Spleen (tissue), 11 donors: ENCODE measurements at regions not wholly inside any gene's neighbourhood (a gene's known extent, or its start where the extent isn't known, plus 50 kb on each side); places are given as distances from the start of the nearest gene placed in this dataset.

ENCODE experiments used
- DNase-seq: peaks from one replicate; pipeline ENCODE4 v3.0.0-alpha.2; 2020
- H3K27ac ChIP-seq, 8 donors: fragments of 200-600 bp; sonication (generic) in 7 of 8; 1 replicate in 4 of 8; 2 replicates in 4 of 8; pipeline versions ENCODE4 v1.5.0 to v1.8.0; 2016 to 2021; ENCODE audit warnings: inconsistent platforms in 4 of 8, mild to moderate bottlenecking in 4 of 8, moderate library complexity in 1 of 8
- H3K27me3 ChIP-seq, 7 donors: fragments of 200-600 bp; sonication (generic) in 6 of 7; replicated peaks in 1 of 7; 1 replicate in 4 of 7; 2 replicates in 3 of 7; pipeline versions ENCODE4 v1.5.0 to v1.8.0; 2016 to 2021; ENCODE audit warnings: inconsistent platforms in 3 of 7, mild to moderate bottlenecking in 1 of 7
- H3K36me3 ChIP-seq, 6 donors: fragments of 200-600 bp; sonication (generic) in 5 of 6; 1 replicate in 4 of 6; 2 replicates in 2 of 6; pipeline versions ENCODE4 v1.5.0 to v1.8.0; 2016 to 2021; ENCODE audit warnings: inconsistent platforms in 2 of 6
- H3K4me1 ChIP-seq, 6 donors: fragments of 200-600 bp; sonication (generic) in 5 of 6; 1 replicate in 3 of 6; 2 replicates in 3 of 6; pipeline versions ENCODE4 v1.5.0 to v1.8.0; 2016 to 2021; ENCODE audit warnings: inconsistent platforms in 3 of 6
- H3K4me3 ChIP-seq, 8 donors: fragments of 200-600 bp; sonication (generic) in 7 of 8; 1 replicate in 4 of 8; 2 replicates in 4 of 8; pipeline versions ENCODE4 v1.5.0 to v1.8.0; 2016 to 2021; ENCODE audit warnings: inconsistent platforms in 4 of 8, mild to moderate bottlenecking in 4 of 8, moderate library complexity in 2 of 8
- H3K9me3 ChIP-seq, 8 donors: fragments of 200-600 bp; sonication (generic) in 7 of 8; 1 replicate in 4 of 8; 2 replicates in 4 of 8; pipeline versions ENCODE4 v1.5.0 to v1.8.0; 2016 to 2021; ENCODE audit warnings: inconsistent platforms in 4 of 8
- CTCF ChIP-seq, 11 experiments: fragments of 200-600 bp in 7 of 11; fragments of 450-650 bp in 4 of 11; sonication (generic) in 4 of 11; IDR thresholded peaks in 8 of 11; conservative IDR thresholded peaks in 3 of 11; 1 replicate in 7 of 11; 2 replicates in 4 of 11; pipeline versions ENCODE4 v1.4.0 to v1.8.0; 2016 to 2021; ENCODE audit warnings: antibody characterized with exemption in 11 of 11, inconsistent platforms in 4 of 11, mild to moderate bottlenecking in 1 of 11
- POLR2A ChIP-seq, 3 donors: fragments of 450-650 bp; IDR thresholded peaks; one replicate each; pipeline ENCODE4 v1.5.1; 2017; ENCODE audit warnings: antibody characterized with exemption in 3 of 3, mild to moderate bottlenecking in 1 of 3
- POLR2AphosphoS5 ChIP-seq, 3 donors: sonication (generic); formaldehyde crosslinking; IDR thresholded peaks; one replicate each; pipeline ENCODE4 v1.5.1; 2017; ENCODE audit warnings: antibody characterized with exemption in 3 of 3
- WGBS, 5 donors: extraction: QIAGEN DNeasy Blood & Tissue Kit in 3 of 5; methylation state at CpG; one replicate each; pipeline versions ENCODE4 v1.1.5 to v1.1.7; 2013 to 2018; 5-methylcytosine and 5-hydroxymethylcytosine counted together
- intact Hi-C: fragments of 100-400 bp; cut with DNase I; formaldehyde crosslinking; loops from one replicate; pipeline ENCODE4 v1.15.0; 2023; ENCODE audit warnings: low total_unique reads
- donor health status: healthy with polysubstance abuse.
- donor health status: DM: no; HTN: no; CAD: no; lungs with moderate emphysema.
- donor health status: DM: no; HTN: no; CAD: no.
- donor health status: Bipolar disorder and iron deficiency.
- donor health status: healthy.
- donor health status: DM: no; HTN: no; CAD: no.
- donor health status: DM: yes; HTN: yes; CAD: no.

- no peak for DNase-seq
- Histone ChIP-seq H3K27me3 (peaks cover 0 to 19% (median 0%) of the 10 kb centered on the region in 7 donors), H3K9me3 (no peaks in the 10 kb centered on the region), H3K27ac (no peak overlapping the region), H3K36me3 (no peaks in the 10 kb centered on the region), H3K4me1 (no peaks in the 10 kb centered on the region), H3K4me3 (no peak overlapping the region)
- WGBS, 5 donors: 70 to 93% (median 84%) methylated on average over 1 of the region's 1 CpG
- TF ChIP-seq POLR2A (IDR thresholded peaks at IDR 0.05) (no peak), CTCF (IDR thresholded peaks at IDR 0.05 in 8 of 11, conservative IDR thresholded peaks at IDR 0.05 in 3 of 11) (no peak), POLR2AphosphoS5 (IDR thresholded peaks at IDR 0.05) (no peak)
- intact Hi-C loops: no loop called here
These were observed 94.8 kb upstream of the TENM4 start for GRCh38 chr11:79535606-79536005.

DNA sequence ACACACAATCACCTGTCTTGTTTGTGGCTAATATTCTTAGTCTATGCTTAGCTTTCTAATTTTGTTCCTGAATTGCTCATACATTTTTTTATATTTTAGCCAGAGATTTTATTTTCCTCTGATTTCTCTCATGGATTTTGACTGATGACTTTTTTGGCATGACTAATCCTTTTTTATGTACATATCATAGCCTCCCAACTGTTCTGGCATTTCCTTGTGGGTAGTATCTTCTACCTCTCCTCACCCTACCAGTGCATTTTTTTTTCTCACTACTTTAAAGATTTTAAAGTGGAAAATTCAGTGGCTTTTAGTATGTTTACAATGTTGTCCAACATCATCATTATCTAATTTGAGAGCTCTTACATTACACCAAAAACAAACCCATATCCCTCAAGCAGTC, 84.4 kb upstream of the TENM4 start:
- H3K4me1 ChIP-seq: no peaks in the 10 kb centered on the region
- H3K27me3 ChIP-seq: peaks cover 0 to 5% (median 0%) of the 10 kb centered on the region in 7 donors
- TF ChIP-seq POLR2A (IDR thresholded peaks at IDR 0.05) (no peak), CTCF (IDR thresholded peaks at IDR 0.05 in 8 of 11, conservative IDR thresholded peaks at IDR 0.05 in 3 of 11) (no peak), POLR2AphosphoS5 (IDR thresholded peaks at IDR 0.05) (no peak)
- no peaks in the 10 kb centered on the region for H3K36me3 ChIP-seq
- H3K4me3 ChIP-seq: no peak overlapping the region
- H3K27ac ChIP-seq: no peak overlapping the region
- no peaks in the 10 kb centered on the region for H3K9me3 ChIP-seq
- no peak for DNase-seq
- intact Hi-C loops: no loop called here

GRCh38 chr11:79522626-79523025, 81.8 kb upstream of the TENM4 start:
- no peak for DNase-seq
- TF ChIP-seq POLR2A (IDR thresholded peaks at IDR 0.05) (no peak), CTCF (IDR thresholded peaks at IDR 0.05 in 8 of 11, conservative IDR thresholded peaks at IDR 0.05 in 3 of 11) (no peak), POLR2AphosphoS5 (IDR thresholded peaks at IDR 0.05) (no peak)
- intact Hi-C loops: no loop called here
- Histone ChIP-seq H3K27me3 (no peaks in the 10 kb centered on the region), H3K36me3 (no peaks in the 10 kb centered on the region), H3K27ac (no peak overlapping the region), H3K9me3 (no peaks in the 10 kb centered on the region), H3K4me3 (no peak overlapping the region), H3K4me1 (no peaks in the 10 kb centered on the region)
- 77 to 95% (median 82%) methylated on average over 1 of the region's 1 CpG for WGBS, 5 donors

DNA sequence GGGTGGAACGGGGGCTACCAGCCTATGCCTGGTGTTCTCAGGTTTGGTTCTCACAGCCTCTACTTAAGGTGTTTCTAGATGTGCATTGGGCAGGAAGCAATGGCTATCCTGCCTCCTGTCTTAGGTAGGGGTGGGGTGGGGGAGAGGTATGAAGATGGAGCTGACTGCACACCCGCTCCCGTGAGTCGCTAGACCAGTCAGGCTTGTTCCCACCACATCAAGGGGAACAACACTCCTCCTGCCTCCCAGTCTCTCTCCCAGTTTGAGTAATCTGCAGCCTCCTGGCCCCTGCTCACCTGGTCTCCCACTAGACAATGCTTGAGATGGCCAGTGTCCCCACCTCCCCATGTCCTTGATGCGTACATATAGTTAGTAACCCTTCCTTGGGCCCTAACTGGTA, 79.3 kb upstream of the TENM4 start:
- H3K27me3 ChIP-seq: peaks cover 0 to 10% (median 0%) of the 10 kb centered on the region in 7 donors
- H3K27ac ChIP-seq: no peak overlapping the region
- DNase-seq: no peak
- H3K4me1 ChIP-seq: no peaks in the 10 kb centered on the region
- no peak for TF ChIP-seq CTCF (IDR thresholded peaks at IDR 0.05 in 8 of 11, conservative IDR thresholded peaks at IDR 0.05 in 3 of 11)
- no peak for TF ChIP-seq POLR2A (IDR thresholded peaks at IDR 0.05)
- no peak for TF ChIP-seq POLR2AphosphoS5 (IDR thresholded peaks at IDR 0.05)
- H3K4me3 ChIP-seq: no peak overlapping the region
- WGBS, 5 donors: 84 to 94% (median 90%) methylated on average over 5 of the region's 5 CpGs
- intact Hi-C loops: no loop called here
- H3K36me3 ChIP-seq: no peaks in the 10 kb centered on the region
- H3K9me3 ChIP-seq: peaks cover 0 to 3% (median 0%) of the 10 kb centered on the region in 8 donors
